ENCODE measurements at regions not wholly inside any gene's neighbourhood (a gene's known extent, or its start where the extent isn't known, plus 50 kb on each side); places are given as distances from the start of the nearest gene placed in this dataset.
"Not testable (repeated sequence)": the region's sequence is repeated elsewhere in the genome, so short reads cannot be mapped to it uniquely, and the experiment has no call there.

DNA sequence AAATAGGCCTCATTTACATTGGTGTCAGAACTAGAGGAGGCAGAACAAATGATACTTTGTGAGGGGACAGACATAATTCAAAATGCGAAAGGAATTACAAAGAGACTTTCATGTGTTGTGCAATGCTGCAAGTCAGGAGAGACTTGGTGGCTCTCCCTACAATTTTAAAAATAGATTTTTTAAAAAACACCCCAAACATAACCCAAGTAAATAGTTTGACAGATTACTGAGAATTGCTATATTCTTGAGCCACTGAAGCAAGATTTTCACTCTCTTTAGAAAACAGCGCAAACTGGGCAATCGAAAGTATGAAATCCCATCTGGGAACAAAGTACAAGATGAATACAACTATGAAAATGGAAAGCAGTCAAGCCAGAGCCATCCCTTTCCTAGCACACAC lies 126.3 kb upstream of the NPY start:
- no peaks in the 10 kb centered on the region for H3K4me1 Mint-ChIP-seq (ENCODE audit: unreplicated experiment)
- no peak for DNase-seq (ENCODE audit: low spot score)
- TF ChIP-seq, protein P1, sequence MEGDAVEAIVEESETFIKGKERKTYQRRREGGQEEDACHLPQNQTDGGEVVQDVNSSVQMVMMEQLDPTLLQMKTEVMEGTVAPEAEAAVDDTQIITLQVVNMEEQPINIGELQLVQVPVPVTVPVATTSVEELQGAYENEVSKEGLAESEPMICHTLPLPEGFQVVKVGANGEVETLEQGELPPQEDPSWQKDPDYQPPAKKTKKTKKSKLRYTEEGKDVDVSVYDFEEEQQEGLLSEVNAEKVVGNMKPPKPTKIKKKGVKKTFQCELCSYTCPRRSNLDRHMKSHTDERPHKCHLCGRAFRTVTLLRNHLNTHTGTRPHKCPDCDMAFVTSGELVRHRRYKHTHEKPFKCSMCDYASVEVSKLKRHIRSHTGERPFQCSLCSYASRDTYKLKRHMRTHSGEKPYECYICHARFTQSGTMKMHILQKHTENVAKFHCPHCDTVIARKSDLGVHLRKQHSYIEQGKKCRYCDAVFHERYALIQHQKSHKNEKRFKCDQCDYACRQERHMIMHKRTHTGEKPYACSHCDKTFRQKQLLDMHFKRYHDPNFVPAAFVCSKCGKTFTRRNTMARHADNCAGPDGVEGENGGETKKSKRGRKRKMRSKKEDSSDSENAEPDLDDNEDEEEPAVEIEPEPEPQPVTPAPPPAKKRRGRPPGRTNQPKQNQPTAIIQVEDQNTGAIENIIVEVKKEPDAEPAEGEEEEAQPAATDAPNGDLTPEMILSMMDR (IDR thresholded peaks at IDR 0.05; ENCODE audit: unreplicated experiment) = no peak
- H3K27me3 Mint-ChIP-seq (ENCODE audit: unreplicated experiment) = peaks cover 11% of the 10 kb centered on the region
- no peak overlapping the region for H3K27ac Mint-ChIP-seq (ENCODE audit: unreplicated experiment)
- no peak overlapping the region for H3K4me3 Mint-ChIP-seq (ENCODE audit: unreplicated experiment)
- H3K9me3 Mint-ChIP-seq (ENCODE audit: unreplicated experiment) = no peaks in the 10 kb centered on the region
- H3K36me3 Mint-ChIP-seq (ENCODE audit: low read depth, unreplicated experiment) = no peaks in the 10 kb centered on the region

DNA sequence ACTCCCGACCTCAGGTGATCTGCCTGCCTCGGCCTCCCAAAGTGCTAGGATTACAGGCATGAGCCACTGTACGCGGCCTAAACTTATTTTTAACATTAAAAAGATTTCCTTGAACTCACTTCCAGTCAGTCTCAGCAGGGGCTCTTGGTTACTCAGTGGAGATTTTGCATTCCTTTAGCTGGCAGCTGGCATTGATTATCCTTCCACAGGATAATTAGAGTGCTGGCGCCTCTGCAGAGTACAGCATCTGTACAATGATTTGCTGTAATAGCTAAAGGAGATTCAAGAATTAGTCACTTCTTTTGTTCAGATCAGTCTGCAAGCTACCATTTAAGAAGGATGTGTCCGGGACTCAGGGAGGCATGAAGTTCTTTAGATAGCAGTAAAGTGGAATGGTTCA lies 125.0 kb upstream of the NPY start:
- no peaks in the 10 kb centered on the region for H3K4me1 Mint-ChIP-seq (ENCODE audit: unreplicated experiment)
- no peak overlapping the region for H3K27ac Mint-ChIP-seq (ENCODE audit: unreplicated experiment)
- H3K36me3 Mint-ChIP-seq (ENCODE audit: low read depth, unreplicated experiment) = peaks cover 4% of the 10 kb centered on the region
- TF ChIP-seq, protein P1 (IDR thresholded peaks at IDR 0.05; ENCODE audit: unreplicated experiment) = no peak
- DNase-seq (ENCODE audit: low spot score) = no peak
- H3K4me3 Mint-ChIP-seq (ENCODE audit: unreplicated experiment) = no peak overlapping the region
- peaks cover 10% of the 10 kb centered on the region for H3K27me3 Mint-ChIP-seq (ENCODE audit: unreplicated experiment)
- H3K9me3 Mint-ChIP-seq (ENCODE audit: unreplicated experiment) = peaks cover 4% of the 10 kb centered on the region

DNA sequence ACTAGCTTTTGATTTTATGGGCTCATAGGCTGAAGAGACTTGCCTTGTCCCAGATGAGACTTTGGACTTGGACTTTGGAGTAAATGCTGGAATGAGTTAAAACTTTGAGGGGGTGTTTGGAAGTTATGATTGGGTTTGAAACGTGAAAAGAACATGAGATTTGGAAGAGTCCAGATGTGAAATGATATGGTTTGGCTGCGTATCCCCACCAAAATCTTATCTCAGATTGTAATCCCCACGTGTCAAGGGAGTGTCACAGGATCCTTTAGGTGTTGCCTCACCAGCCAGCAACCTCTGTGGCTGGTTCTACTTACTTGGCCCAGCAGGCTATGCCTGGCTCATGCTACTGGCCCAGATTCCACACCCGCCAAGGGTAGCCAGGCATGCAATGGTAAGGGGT lies 119.6 kb upstream of the NPY start:
- H3K36me3 Mint-ChIP-seq (ENCODE audit: low read depth, unreplicated experiment) = peaks cover 12% of the 10 kb centered on the region
- H3K27ac Mint-ChIP-seq (ENCODE audit: unreplicated experiment) = no peak overlapping the region
- peaks cover 4% of the 10 kb centered on the region for H3K9me3 Mint-ChIP-seq (ENCODE audit: unreplicated experiment)
- DNase-seq (ENCODE audit: low spot score) = no peak
- TF ChIP-seq, protein P1 (IDR thresholded peaks at IDR 0.05; ENCODE audit: unreplicated experiment) = no peak
- peaks cover 12% of the 10 kb centered on the region for H3K27me3 Mint-ChIP-seq (ENCODE audit: unreplicated experiment)
- peak overlapping the region; percentile 40 for H3K4me3 Mint-ChIP-seq (ENCODE audit: unreplicated experiment)
- no peaks in the 10 kb centered on the region for H3K4me1 Mint-ChIP-seq (ENCODE audit: unreplicated experiment)

DNA sequence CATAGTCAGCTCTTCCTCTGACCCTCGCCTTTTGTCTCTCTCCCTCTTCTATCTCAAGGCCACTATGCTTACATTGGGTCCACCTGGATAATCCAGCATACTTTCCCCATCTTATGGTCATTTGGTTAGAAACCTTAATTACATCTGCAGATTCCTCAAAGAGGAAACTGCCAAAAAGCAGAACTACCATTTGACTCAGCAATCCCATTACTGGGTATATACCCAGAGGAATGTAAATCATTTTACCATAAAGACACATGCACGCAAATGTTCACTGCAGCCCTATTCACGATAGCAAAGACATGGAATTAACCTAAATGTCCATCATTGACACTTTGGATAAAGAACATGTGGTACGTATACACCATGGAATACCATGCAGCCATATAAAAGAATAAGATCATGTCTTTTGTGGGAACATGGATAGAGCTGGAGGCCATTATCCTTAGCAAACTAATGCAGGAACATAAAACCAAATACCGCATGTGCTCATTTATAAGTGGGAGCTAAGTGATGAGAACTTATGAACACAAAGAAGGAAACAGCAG lies 114.8 kb upstream of the NPY start:
- H3K9me3 Mint-ChIP-seq (ENCODE audit: unreplicated experiment) = no peaks in the 10 kb centered on the region
- no peak overlapping the region for H3K27ac Mint-ChIP-seq (ENCODE audit: unreplicated experiment)
- H3K36me3 Mint-ChIP-seq (ENCODE audit: low read depth, unreplicated experiment) = peaks cover 8% of the 10 kb centered on the region
- H3K4me1 Mint-ChIP-seq (ENCODE audit: unreplicated experiment) = peaks cover 6% of the 10 kb centered on the region
- H3K27me3 Mint-ChIP-seq (ENCODE audit: unreplicated experiment) = peaks cover 6% of the 10 kb centered on the region
- TF ChIP-seq, protein P1 (IDR thresholded peaks at IDR 0.05; ENCODE audit: unreplicated experiment) = no peak
- no peak for DNase-seq (ENCODE audit: low spot score)
- no peak overlapping the region for H3K4me3 Mint-ChIP-seq (ENCODE audit: unreplicated experiment)

DNA sequence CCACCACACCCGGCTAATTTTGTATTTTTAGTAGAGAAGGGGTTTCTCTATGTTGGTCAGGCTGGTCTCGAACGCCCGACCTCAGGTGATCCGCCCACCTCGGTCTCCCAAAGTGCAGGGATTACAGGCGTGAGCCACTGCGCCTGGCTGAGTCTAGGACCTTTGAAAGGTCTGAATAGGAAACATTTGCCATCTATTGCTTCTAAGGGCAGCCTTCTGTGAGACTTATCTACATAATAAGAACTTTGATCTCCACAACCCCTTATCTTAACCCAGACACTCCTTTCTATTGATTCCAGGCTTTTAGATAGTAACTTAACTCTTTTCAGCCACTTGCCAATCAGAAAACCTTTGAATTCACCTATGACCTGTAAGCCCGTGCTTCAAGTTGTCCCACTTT lies 112.0 kb upstream of the NPY start:
- DNase-seq (ENCODE audit: low spot score); H3K27me3 Mint-ChIP-seq (ENCODE audit: unreplicated experiment); H3K36me3 Mint-ChIP-seq (ENCODE audit: low read depth, unreplicated experiment); H3K4me1 Mint-ChIP-seq (ENCODE audit: unreplicated experiment); H3K27ac Mint-ChIP-seq (ENCODE audit: unreplicated experiment); H3K4me3 Mint-ChIP-seq (ENCODE audit: unreplicated experiment); H3K9me3 Mint-ChIP-seq (ENCODE audit: unreplicated experiment): not testable (repeated sequence)
